ENCODE measurements at regions not wholly inside any gene's neighbourhood (a gene's known extent, or its start where the extent isn't known, plus 50 kb on each side); places are given as distances from the start of the nearest gene placed in this dataset.

DNA sequence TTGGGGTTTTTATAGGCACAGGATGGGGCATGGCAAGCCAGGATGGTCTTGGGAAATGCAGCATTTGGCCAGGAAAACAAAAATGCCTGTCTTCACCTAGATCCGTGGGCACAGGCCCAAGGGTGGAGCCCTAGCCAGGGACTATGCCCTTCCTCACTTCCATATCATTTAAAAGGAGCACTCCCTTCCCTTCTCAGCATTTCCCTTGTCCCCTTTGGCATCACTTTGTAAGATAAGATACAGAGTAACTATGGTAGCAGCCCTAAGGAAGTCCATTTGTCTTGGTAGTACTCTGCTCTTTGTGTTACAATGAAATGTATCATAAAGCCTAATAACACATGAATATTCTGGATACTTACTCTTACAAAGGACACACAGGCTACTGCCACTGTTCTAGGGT is 1092.6 kb upstream of the TENM4 start:
- DNase-seq = no peak

DNA sequence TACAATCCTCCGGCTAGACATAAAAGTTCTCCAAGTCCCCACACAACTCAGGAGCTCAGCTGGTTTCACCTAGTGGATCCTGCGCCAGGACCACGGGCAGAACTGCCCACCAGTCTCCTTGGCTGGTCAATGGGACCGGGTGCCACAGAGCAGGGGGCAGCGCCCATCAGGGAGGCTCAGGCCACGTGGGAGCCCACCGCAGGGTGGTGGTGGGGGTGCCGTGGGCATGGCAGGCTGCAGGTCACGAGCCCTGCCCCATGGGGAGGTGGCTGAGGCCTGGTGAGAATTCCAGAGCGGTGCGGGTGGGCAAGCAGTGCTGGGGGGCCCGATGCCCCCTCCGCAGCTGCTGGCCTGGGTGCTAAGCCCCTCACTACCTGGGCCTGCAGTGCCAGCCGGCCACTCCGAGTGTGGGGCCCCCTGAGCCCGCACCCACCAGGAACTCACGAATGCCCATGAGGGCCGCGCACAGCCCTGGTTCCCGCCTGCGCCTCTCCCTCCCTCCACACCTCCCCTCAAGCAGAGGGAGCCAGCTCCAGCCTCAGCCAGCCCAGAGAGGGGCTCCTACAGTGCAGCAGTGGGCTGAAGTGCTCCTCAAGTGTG is 1091.9 kb upstream of the TENM4 start:
- DNase-seq = no peak

DNA sequence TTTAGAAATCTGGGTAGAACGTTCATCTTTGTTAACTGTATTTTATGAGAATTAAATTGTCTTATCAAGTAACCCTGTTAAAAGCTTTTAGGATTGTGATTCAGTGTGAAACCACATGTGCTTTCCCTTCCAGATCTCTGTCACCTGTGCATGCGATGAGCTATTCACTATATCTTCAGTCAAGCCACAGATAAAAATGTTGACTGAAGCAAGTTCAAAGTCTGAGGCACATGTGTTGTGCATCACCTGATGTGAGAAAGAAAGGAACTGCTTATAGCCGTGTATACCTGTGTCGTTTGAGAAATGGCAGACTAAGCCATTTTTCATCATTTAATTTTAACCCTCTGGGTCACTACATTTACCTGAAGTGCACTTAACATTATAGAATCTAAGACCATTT is 1088.9 kb upstream of the TENM4 start:
- no peak for DNase-seq

DNA sequence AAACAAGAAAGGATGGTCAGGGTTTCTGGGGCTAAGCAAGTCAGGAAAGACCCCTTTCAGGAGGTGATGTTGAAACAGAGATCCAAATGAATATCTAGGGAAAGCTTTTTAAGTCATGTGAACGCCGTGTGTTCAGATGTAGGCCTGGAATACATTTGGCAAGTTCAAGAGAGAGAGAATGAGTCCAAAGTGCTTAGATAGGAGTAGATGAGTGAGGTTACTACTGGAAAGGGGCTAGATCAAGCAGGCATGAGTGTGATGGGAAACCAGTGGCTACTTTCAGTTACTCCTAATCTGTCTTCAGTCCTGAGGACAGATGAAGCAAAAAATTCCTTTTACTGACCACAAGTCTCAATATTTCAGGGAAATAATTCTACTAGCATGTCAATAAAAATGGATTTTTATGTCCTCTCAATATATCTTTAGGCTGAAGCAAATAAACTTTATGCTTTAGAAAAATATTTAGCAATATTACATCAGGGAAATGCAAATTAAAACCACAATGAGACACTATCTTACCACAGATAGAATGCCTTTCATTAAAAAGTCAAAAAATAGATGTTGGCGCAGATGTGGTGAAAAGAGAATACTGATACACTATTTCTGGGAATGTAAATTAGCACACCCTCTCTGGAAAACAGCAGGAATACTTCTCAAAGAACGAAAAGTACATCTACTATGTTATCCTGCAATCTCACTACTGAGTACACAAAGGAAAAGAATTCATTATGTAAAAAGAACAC is 1085.0 kb upstream of the TENM4 start:
- DNase-seq = no peak

DNA sequence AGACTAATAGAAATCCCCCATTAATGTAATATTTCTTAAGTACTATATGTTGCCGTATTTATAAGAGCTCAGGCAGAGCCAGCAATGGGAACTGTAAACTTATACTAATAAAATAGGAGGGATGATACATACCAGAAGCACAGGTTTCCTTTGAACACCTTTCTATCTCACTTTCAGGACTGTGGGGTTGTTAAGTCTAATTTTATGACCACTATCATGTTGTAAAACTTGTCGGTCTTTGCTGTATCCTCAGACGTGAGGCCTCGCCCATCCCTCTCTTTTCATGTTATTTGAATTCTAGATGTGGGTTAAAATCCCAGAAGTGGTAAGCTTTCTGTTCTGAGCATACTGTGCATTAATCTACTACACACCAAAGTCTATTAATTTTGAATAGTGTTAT is 1083.5 kb upstream of the TENM4 start:
- no peak for DNase-seq

DNA sequence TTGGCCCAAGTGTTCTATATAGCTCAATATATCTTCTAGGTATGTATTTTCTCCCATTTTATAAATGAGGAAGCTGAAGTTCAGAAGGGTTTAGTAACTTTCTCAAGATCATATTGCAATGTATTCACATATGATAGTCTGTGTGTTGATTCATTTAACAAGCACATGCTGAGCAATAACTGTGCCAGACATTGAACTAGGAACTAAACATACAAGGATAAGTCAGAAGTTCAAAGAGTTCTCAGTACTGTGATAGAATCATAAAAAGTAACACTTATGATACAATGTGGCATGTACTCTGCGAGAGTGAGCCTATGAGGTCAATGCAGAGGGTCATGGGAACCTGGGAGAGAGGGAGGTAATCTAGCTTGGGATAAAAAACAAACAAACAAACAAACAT is 1082.2 kb upstream of the TENM4 start:
- DNase-seq = no peak

DNA sequence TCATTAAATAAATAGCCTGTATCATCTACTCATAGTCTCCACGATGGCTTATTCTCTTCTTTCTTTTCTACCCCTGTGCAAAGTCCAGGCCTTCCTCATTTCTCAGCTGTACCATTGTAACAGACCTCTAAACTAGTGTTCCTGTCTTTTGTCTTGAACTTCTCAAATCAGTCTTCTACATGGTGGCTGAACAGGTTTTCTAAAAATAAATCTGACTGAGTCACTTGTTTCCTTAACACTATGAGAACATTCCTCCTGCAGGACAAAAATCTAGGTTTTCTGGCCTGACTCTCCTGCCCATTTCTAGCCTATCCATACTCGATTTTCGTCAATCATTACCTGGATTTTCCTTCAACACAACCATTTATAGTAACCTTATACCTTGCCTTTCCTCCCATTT is 1080.8 kb upstream of the TENM4 start:
- no peak for DNase-seq

DNA sequence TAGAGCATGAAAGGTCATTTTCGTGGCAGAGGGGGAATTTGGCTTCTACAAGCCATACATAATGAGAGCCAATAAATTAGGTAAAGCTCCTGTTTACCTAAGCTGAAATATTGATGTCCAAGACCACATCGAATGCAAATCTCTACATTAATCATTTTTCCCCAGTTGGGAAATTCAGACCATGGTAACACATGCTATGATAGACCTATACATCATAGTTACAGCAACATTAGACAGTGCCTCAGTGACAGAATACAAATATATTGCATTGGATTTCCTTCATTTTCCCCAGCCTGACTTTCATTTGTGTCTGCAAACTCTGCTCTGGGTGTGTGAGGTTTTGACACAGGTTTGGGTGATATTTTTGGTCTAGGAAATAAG is 1079.7 kb upstream of the TENM4 start:
- no peak for DNase-seq

DNA sequence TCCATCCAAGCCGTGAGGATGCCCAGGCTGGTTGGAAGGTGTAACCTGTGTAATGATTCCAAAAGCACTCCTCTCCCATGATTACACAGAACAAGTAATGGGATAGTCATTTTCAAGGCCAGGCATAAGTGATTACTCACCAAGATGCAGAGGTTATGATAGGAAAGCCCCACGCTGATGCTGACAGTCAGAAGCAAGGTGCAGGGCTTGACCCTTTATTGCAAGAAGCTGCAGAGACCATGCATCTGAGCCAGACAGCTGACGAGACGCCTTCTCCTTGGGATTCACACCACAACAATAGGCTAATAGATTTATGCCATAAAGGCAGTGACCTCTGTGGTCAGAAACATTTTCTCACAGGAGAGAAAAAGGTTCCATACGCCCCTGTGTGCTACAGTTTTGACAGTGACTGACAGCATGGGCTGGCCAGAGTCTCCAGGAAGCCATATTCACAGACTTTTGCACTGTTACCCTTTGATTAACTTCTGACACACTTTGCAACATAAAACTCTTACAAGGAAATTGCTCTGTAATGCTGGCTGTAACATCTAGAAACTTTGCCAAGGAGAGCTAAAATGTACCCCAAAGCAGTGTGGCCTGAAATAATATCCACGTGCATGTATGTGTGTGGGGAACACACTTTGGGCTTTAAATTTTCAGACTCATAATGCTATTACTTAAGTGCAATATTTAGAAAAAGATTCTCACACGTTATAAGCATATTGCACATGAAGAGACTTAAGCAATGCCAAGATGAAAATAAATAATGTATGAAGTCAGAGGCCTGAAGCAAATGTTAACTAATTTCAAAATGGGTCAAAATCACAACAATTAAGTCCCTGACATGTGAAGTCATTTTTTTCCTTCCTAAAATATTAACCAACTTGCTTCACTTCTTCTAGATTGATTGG is 1079.0 kb upstream of the TENM4 start:
- DNase-seq = no peak

DNA sequence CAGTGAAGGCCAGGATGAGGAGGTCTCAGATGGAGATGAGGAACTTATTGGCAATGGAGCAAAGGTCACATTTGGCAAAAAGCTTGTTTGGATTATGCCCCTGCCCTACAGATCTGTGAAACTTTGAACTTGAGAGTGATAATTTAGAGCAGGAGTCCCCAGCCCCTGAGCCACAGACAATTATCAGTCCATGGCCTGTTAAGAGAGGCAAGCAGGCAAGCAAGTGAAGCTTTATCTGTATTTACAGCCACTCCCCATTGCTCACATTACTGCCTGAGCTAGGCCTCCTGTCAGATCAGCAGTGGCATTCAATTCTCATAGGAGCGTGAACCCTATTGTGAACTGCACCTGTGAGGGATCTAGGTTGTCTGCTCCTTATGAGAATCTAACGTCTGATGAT is 1076.9 kb upstream of the TENM4 start:
- no peak for DNase-seq

DNA sequence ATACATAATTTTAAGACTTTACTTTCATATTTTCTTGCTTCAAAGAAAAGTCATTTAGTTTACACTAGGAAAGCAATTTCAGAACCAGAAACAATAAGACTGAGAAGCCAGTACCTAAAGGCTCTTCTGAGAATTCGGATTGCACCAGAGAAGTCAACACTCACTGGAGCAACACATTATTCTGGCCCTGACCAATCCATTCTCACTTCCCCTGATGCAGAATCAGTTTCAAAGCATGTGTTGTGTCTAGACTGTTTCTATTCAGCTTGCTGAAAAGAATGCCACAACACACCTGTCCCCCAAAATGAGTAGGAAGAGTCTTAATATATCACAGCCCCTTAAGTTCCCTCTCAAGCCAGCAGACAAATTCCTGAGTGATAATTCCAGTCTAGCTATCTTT is 1074.3 kb upstream of the TENM4 start:
- no peak for DNase-seq

DNA sequence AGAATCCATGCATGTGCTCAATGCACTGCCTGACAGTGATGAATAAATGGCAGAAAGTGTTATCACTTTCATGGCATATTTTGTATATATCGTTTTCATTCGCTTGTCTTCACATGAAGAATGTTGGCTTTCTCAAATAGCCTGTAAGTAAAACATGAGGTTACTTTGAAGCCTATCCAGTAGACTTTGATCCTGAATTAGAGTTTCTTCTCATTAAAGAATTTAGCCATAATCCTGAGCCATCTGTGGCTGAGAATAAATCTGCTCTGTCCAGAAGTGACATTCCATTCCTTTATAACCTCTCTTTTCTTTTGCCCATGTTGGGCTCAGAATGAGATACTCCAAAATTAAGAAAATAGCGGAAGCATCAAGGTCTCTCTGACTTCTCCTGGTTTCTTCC is 1071.7 kb upstream of the TENM4 start:
- DNase-seq = no peak

DNA sequence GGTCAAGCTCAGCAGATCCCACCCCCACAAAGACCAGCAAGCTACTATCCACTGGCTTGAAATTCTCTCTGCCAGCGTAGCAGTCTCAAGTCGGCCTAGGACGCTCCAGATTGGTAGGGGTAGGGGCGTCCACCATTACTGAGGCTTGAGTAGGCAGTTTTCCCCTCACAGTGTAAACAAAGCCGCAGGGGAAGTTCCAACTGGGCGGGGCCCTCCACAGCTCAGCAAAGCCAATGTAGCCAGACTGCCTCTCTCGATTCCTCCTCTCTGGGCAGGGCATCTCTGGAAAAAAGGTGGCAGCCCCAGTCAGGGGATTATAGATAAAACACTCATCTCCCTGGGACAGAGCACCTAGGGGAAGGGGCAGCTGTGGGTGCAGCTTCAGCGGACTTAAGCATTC is 1064.9 kb upstream of the TENM4 start:
- DNase-seq = no peak

DNA sequence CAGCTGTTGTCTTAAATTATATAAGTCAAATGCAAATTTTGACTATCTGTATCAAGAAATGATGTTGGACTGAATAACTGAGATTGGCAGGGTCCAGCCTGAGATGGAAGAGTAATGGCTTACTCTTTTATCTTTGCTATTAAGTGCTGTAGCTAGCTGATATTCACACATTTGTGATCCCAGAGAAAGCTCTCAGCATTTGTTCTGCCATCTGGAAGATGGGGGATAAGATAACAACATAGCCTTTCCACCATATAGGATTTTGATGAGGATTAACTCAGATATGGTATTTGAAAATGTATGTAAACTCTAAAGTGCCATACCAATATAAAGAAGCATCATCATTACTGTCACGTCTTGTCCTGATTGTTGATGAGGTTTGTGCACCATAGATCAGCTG is 1063.2 kb upstream of the TENM4 start:
- no peak for DNase-seq

DNA sequence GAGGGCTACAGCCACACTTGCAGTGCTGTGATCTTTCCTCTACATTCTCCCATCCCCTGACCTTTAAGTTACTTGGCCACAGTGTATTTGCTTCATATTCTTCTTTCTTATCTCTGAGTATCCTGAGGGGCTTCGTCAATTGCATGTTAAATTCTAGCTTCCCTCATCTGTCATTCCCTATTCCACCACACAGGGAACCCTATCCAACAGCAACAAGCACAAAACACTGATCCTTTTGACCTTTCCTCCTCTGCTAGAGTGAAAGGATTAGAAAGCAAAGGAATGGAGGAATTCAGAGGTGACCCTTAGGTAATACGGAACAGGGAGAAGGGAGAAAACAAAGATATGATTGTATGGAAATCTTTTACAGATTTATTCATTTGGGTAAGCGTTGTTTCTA is 1061.7 kb upstream of the TENM4 start:
- no peak for DNase-seq

DNA sequence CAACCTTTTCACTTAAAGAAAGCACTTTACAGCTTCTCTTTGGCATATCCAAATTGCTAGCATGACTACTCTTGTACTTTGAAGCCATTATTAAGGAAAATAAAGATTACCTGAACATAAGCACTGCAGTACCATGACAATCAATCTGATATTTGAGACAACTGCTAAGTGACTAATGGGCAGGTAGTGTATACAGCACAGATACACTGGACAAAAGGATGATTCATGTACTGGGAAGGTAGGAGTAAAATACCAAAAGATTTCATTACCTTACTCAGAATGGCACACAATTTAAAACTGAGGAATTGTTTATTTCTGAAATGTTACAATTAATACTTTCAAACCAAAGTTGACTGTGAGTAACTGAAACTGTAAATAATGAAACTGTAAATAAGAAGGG is 1054.3 kb upstream of the TENM4 start:
- no peak for DNase-seq

DNA sequence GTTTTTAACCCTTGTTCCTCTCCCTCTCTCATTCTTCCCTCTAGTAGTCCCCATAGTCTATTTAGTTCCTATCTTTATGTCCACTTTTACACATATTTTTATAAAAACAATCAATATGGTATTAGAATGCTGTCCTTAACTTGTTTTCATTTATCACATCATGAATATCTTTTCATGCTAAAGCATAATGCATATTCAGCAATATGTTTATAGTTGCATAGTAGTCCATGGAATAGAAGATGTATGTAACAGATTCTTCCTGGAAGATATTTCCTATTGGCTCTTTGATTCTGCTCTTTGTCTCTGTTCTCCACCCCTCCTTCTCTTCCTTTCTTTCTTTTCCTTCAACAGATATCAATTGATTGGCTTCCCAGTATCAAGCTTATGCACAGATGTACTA is 1047.1 kb upstream of the TENM4 start:
- no peak for DNase-seq

DNA sequence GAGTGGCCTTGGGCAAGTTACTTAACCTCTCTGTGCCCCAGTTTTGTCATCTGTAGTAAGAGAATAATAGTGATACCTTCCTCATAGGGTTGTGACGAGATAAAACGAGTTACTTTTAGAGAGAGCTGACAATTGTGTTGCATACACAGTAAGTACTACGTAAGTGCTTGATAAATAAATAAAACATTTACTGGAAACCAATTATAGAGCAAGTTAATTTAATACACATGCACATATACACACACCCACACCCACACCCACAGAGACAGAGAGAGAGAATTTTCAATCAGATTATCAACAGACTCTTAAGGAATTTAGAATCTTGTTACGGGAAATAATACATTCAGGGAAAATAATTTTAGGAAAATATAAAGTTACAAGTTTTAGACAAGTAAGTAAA is 1045.8 kb upstream of the TENM4 start:
- DNase-seq = no peak

DNA sequence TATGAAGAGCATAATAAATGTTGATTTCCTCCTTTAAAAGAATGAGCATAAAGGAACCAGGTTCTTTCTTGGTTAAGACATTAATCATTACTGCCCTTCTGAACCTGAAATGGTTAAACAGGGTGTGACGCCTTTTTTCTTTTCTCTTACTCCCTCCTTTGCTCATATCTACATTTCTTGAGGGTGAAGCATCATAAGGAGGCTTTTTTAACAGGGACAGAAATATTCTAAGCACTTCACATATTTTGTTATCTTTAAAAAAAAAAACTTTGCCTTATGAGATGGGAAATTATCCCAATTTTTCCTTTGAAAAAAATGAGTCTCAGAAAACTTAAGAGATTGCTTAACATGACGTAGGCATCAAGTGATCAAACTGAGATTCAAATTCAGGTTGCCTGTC is 1036.3 kb upstream of the TENM4 start:
- DNase-seq = no peak

DNA sequence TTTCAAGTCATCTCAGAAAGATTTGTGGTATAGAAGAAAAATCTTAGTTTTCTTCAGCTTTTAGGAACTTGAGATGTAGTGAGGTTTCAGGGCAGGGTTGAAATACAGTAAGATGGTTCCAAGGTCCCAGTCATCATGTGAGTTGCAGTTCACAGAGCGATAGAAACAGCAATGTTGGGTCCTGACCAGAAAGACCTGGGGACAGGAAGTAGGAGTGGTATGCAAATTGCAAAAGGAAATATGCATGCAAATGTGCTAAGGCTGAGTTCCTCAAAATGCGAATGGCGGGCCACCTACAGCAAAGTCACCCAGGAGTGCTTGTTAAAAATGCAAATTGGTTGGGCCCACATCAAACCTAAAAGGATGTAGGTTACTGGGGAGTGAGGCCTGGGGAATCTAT is 1032.7 kb upstream of the TENM4 start:
- peak; percentile 75 for DNase-seq

DNA sequence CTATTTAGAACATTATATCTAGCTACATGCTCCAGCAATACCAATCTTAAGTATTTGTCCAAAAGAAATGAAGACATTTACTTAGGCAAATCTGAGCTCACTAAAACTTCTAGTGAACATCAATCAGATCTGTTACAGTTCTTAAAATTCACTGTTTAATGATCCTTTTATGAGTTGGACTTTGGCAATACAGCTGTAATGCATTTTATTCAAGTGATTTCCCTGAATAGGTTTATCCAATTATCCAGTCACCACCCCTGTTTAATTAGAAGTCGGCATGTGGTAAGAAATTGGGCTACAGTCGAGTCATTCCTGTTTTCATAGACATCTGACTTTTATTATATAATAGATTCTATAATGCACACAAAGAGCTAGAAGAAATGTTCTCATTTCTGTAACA is 1029.0 kb upstream of the TENM4 start:
- no peak for DNase-seq

DNA sequence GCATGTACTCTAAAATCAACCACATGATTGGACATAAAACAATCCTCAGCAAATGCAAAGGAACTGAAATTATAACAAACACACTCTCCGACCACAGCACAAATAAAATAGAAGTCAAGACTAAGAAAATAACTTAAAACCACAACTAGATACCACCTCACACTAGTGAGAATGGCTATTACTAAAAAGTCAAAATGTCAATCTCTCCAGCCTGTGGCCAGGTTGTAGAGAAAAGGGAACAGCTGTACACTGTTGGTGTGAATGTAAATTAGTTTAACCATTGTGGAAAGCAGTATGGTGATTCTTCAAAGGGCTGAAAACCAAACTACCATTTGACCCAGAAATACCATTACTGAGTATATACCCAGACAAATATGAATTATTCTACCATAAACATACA is 1025.7 kb upstream of the TENM4 start:
- no peak for DNase-seq

DNA sequence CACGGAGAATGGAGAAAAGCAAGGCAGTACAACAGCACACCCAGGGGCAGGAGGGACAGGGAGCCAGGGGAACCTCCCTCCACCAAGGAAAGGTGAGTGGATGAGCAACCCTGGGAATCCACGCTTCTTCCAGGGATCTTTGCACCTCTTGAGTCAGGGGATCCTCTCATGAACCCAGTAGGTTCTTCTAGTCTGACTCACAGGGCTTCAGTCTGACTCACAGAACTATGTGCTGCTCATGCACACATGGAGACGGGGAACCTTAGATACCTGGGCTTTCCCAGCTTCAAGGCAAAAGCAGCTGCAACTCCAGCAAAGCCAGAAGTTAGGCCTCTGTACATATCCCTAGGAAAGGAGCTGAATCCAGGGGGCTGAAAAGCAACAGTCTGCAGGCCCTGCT is 1021.4 kb upstream of the TENM4 start:
- DNase-seq = no peak

DNA sequence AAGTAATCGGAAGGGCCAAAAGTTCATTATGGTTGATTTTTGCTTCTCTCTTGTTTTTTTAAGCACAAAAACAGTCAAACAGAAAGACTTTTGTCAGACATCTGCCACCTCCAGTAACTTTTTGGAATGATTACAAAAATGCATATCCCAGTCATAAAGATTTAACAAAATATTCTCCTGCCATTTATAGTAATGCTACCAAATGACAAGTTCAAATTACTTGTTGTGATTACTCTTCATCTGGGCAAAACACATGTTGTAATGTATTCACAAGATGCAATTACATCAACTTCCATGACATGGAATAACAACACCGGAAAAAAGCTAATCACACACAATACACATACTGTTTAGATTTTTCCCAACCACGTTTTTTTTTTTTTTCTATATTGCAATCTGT is 1017.5 kb upstream of the TENM4 start:
- DNase-seq = no peak

Measured in NCI-H526 treated with DMSO at 0.1 percent for 48 hours (cell line).